ENCODE measurements at regions not wholly inside any gene's neighbourhood (a gene's known extent, or its start where the extent isn't known, plus 50 kb on each side); places are given as distances from the start of the nearest gene placed in this dataset.

GRCh38 chr4:132565542-132565941 lies 583.6 kb upstream of the PCDH10 start:
- H3K27ac ChIP-seq, result no peak overlapping the region

GRCh38 chr4:132572210-132572609 lies 576.9 kb upstream of the PCDH10 start:
- no peak for TF ChIP-seq CTCF (conservative IDR thresholded peaks at IDR 0.05)
- H3K27ac ChIP-seq, result no peak overlapping the region

More at GRCh38 chr4:132565542-132565941, 583.6 kb upstream of the PCDH10 start:
- no peak for TF ChIP-seq CTCF (conservative IDR thresholded peaks at IDR 0.05)

GRCh38 chr4:132587626-132588025 lies 561.5 kb upstream of the PCDH10 start:
- no peak overlapping the region for H3K27ac ChIP-seq
- TF ChIP-seq CTCF (conservative IDR thresholded peaks at IDR 0.05), result no peak

GRCh38 chr4:132592340-132592739 lies 556.8 kb upstream of the PCDH10 start:
- no peak for TF ChIP-seq CTCF (conservative IDR thresholded peaks at IDR 0.05)
- H3K27ac ChIP-seq, result no peak overlapping the region

GRCh38 chr4:132592850-132593249 lies 556.2 kb upstream of the PCDH10 start:
- H3K27ac ChIP-seq, result no peak overlapping the region
- no peak for TF ChIP-seq CTCF (conservative IDR thresholded peaks at IDR 0.05)

- TF ChIP-seq CTCF (conservative IDR thresholded peaks at IDR 0.05), result no peak
- no peak overlapping the region for H3K27ac ChIP-seq
Measured at GRCh38 chr4:132593717-132594400, 555.2 kb upstream of the PCDH10 start.

- no peak for TF ChIP-seq CTCF (conservative IDR thresholded peaks at IDR 0.05)
- H3K27ac ChIP-seq, result no peak overlapping the region
Measured at GRCh38 chr4:132596186-132596585, 552.9 kb upstream of the PCDH10 start.
